OCI-LY3 (cell line): ENCODE measurements at regions not wholly inside any gene's neighbourhood (a gene's known extent, or its start where the extent isn't known, plus 50 kb on each side); places are given as distances from the start of the nearest gene placed in this dataset.

Experiments used
- H2AFZ ChIP-seq: fragments of 200-600, 300-600 bp; shearing (Covaris generic); 2 replicates; pipeline ENCODE4 v1.6.0; 2014; ENCODE audit warnings: antibody characterized with exemption, low read depth, low read length
- H3K27ac ChIP-seq: fragments of 200-600, 300-600 bp; sonication (generic); 2 replicates; pipeline ENCODE4 v1.5.1; 2014; ENCODE audit warnings: mild to moderate bottlenecking, low read length, moderate library complexity, mixed read lengths
- H3K27me3 ChIP-seq: fragments of 200-600, 300-600 bp; sonication (generic); 2 replicates; pipeline ENCODE4 v1.6.1; 2014; ENCODE audit warnings: low read depth, low read length, mixed read lengths
- H3K36me3 ChIP-seq: fragments of 200-600, 300-600 bp; sonication (generic); replicated peaks from 2 replicates; pipeline ENCODE3; 2014; ENCODE audit warnings: low read depth, low read length, mixed read lengths
- H3K4me1 ChIP-seq: fragments of 300-600, 200-600 bp; sonication (generic); 2 replicates; pipeline ENCODE4 v1.6.1; 2014; ENCODE audit warnings: low read length, mixed read lengths
- H3K4me2 ChIP-seq: fragments of 200-600, 300-600 bp; sonication (generic); 2 replicates; pipeline ENCODE4 v1.6.1; 2014; ENCODE audit warnings: low read length, mixed read lengths
- H3K4me3 ChIP-seq: fragments of 300-600, 200-600 bp; sonication (generic); 2 replicates; pipeline ENCODE4 v1.5.1; 2014; ENCODE audit warnings: antibody characterized with exemption, mild to moderate bottlenecking, low read length, moderate library complexity
- H3K79me2 ChIP-seq: fragments of 300-600, 200-600 bp; shearing (Covaris generic); 2 replicates; pipeline ENCODE4 v1.6.1; 2014; ENCODE audit warnings: mild to moderate bottlenecking, low read length, mixed read lengths
- H3K9ac ChIP-seq: fragments of 300-600, 200-600 bp; shearing (Covaris generic); 2 replicates; pipeline ENCODE4 v1.6.0; 2014; ENCODE audit warnings: mild to moderate bottlenecking, low read length, moderate library complexity
- H3K9me3 ChIP-seq: fragments of 200-600, 300-600 bp; shearing (Covaris generic); 2 replicates; pipeline ENCODE4 v1.6.1; 2014; ENCODE audit warnings: low read length, mixed read lengths; ENCODE audit not compliant: insufficient read depth
- H4K20me1 ChIP-seq: fragments of 200-600, 300-600 bp; sonication (generic); 2 replicates; pipeline ENCODE4 v1.6.1; 2016; ENCODE audit warnings: low read length, mixed read lengths; ENCODE audit not compliant: insufficient read depth
- CTCF ChIP-seq: fragments of 200-600, 300-600 bp; sonication (generic); IDR thresholded peaks from 2 replicates; pipeline ENCODE4 v1.5.1; 2014; ENCODE audit warnings: antibody characterized with exemption, low read length, low read depth
- EZH2phosphoT487 ChIP-seq: fragments of 200-600 bp; shearing (Covaris generic); IDR thresholded peaks from 2 replicates; pipeline ENCODE4 v1.6.1; 2018; ENCODE audit warnings: antibody characterized with exemption, mixed run types, low read depth

- H4K20me1 ChIP-seq: no peaks in the 10 kb centered on the region
- H3K4me1 ChIP-seq: peaks cover 13% of the 10 kb centered on the region
- no peak overlapping the region for H3K9ac ChIP-seq
- TF ChIP-seq CTCF: no peak
- TF ChIP-seq EZH2phosphoT487: no peak
- H3K4me3 ChIP-seq: no peak overlapping the region
- H3K27me3 ChIP-seq: no peaks in the 10 kb centered on the region
- no peaks in the 10 kb centered on the region for H3K79me2 ChIP-seq
- no peak overlapping the region for H3K27ac ChIP-seq
- H3K4me2 ChIP-seq: no peak overlapping the region
- H3K9me3 ChIP-seq: no peaks in the 10 kb centered on the region
- H3K36me3 ChIP-seq: no peaks in the 10 kb centered on the region
- H2AFZ ChIP-seq: no peak overlapping the region
These were observed 49.8 kb upstream of the SSR3 start for GRCh38 chr3:156604642-156605144.
